ENCODE measurements at regions not wholly inside any gene's neighbourhood (a gene's known extent, or its start where the extent isn't known, plus 50 kb on each side); places are given as distances from the start of the nearest gene placed in this dataset.
"Not testable (repeated sequence)": the region's sequence is repeated elsewhere in the genome, so short reads cannot be mapped to it uniquely, and the experiment has no call there.

DNA sequence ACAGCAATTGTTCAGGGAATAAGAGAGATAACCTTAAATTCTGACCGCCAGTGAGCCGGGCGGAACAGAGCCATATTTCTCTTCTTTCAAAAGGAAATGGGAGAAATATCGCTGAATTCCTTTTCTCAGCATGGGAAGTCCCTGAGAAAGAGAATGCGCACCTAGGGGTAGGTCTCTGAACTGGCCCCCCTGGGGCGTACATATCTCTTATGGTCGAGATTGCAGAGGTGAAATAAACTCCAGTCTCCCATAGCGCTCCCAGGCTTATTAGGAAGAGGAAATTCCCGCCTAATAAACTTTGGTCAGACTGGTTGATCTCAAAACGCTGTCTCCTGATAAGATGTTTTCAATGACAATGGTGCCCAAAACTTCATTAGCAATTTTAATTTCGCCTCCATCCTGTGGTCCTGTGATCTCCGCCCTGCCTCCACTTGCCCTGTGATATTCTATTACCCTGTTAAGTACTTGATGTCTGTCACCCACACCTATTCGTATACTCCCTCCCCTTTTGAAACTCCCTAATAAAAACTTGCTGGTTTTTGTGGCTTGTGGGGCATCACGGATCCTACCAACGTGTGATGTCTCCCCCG lies 195.8 kb upstream of the HMCN1 start:
- DNase-seq, result not testable (repeated sequence)

DNA sequence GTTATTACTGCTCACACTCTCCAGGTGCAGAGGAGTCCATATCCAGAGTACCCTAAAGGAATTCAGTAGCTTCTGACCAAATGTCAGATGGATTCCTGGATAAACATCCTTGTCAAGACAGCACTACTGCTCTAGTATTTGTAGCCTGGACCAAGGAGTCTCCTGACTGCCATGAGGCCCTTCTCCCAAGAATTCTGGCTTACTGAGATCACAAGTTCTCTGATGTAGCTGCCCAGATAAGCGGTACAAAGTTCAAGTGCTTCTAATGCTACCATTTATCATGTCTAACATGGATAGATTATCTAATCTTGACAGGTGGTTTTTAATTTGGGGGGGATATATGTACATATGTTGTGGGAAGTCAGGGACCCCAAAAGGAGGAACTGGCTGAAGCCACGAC lies 196.6 kb upstream of the HMCN1 start:
- no peak for DNase-seq

GRCh38 chr1:185536165-185536920 lies 197.8 kb upstream of the HMCN1 start:
- DNase-seq, result no peak

GRCh38 chr1:185535621-185536020 lies 198.6 kb upstream of the HMCN1 start:
- no peak for DNase-seq

DNA sequence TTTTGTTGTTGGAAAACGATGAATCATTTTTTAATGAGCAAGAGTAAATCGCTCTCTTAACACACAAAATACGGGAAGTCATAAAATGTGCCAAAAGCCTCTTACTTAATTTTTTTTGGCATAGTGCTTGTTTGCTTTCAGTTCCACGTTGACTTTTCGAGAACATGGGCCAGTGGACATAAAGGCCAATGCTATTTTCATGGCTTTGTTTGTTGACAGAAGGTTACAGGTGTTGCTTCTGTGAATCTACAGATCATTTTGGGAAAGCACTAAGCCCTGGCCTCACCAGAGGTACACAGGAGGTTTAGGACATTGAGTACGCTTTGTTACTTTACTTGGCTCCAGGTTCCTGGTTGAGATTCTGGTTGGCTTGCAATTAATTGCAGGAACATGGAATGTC lies 199.4 kb upstream of the HMCN1 start:
- DNase-seq, result no peak

GRCh38 chr1:185533596-185533995 lies 200.6 kb upstream of the HMCN1 start:
- no peak for DNase-seq

DNA sequence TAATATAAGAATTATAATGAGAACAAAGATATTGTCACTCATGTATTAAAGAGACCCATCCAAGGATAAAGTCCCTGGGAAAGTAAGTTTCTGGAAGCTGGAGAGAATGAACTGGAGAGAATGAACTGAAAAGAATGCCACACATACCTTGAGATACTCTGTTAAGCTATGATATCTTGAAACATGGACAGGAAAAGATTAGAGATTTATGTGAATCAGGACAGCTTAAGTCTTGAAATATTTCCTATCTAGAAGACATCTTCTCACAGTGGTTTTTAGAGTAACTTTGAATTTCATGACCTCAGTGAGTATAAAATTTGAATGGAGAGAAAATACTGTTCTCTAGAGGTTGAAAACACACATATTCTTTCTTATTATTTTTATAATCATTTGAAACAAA lies 201.3 kb upstream of the HMCN1 start:
- DNase-seq, result no peak

- DNase-seq, result no peak
These were observed 202.4 kb upstream of the HMCN1 start for GRCh38 chr1:185531838-185532237.

GRCh38 chr1:185530215-185530614 lies 204.0 kb upstream of the HMCN1 start:
- no peak for DNase-seq

DNA sequence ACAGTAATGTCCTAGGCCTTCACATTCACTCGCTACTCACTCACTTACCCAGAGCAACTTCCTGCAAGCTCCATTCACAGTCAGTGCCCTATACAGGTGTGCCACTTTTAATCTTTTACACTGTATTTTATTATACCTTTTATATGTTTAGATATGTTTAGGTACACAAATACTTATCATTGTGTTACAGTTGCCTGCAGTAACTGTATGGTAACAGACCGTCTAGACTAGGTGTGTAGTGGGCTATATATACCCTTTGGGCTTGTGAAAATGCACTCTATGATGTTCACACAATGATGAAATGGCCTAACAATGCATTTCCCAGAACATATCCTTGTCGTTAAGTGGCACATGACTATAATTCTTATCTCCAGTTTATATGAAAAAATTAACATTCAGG lies 204.5 kb upstream of the HMCN1 start:
- DNase-seq, result no peak

DNA sequence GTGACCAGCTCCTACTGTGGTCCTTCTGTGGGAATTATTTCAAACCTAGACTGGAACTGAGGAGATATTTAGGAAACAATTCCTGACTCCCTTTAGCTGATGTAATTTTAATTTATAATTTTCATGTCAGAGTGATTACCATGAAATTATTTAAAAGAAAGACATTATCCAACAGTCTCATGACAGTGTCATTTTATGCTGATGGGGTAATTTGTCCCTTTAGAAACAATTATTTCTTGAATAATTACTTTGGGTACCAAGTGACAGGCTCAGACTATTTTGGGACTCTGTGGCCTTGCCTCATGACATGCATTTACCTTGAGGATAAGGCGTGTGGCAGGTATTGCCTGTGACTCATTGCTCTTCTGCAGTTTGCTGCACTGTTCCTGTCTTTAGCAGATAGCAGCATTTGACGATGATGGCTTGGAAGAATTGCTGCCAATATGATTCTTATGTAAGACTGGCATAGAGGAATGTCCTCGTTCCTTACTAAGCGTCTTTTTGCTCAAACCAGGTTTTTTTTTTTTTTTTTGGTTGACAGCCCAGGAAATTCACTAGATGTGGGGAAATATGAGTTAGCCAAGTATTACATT lies 206.0 kb upstream of the HMCN1 start:
- DNase-seq, result no peak

- no peak for DNase-seq
These were observed 207.6 kb upstream of the HMCN1 start for GRCh38 chr1:185526344-185527307.

GRCh38 chr1:185520188-185520920 lies 203.3 kb upstream of the IVNS1ABP start:
- no peak for DNase-seq

DNA sequence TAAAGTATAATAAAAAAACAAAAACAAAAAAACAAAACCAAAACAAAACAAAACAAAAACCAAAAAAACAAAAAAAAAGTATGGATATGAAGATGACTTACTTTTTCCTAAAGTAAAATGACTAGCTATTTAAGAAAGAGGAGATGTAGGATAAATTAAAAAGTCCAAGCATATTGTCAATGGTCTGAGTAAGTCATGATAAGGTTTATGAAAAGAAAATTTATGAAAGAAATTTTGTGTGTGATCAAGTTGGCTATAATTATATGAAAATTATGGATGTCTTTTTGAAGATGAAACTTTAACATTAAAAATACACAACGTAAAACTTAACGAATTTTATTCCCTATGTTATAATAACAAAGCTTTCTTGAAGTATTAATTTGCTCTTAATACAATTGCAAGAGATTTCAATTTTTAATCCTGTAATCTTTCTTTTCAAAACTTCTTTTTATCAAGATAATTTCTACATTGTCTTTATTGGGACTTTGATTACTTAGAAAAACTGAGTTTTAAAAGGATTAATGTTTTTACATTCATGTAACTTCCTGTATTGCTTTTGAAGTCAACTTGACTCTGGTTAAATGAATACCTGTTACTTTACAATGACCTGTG lies 200.9 kb upstream of the IVNS1ABP start:
- no peak for DNase-seq

GRCh38 chr1:185517301-185517700 lies 200.3 kb upstream of the IVNS1ABP start:
- DNase-seq, result not testable (repeated sequence)

GRCh38 chr1:185515696-185516095 lies 198.7 kb upstream of the IVNS1ABP start:
- no peak for DNase-seq

DNA sequence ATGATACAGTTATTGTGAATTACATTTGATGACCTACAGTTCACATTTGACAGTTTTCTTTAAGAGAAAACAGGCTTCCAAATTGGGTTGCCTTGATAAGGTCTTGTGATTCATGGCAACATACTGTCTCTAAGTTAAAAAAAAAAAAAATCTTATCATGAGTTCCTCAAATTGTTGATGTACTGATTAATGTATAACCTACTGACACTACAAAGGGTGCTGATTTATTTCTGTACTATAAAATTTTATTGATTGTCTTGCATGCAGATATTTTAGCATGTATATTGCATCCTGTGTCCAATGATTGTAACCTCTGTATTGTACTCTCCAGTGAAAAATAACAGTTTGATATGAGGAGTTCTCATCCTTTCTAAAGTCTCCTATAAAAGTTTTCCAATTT lies 197.3 kb upstream of the IVNS1ABP start:
- no peak for DNase-seq

GRCh38 chr1:185512442-185512841 lies 195.4 kb upstream of the IVNS1ABP start:
- DNase-seq, result no peak

GRCh38 chr1:185501099-185501498 lies 184.1 kb upstream of the IVNS1ABP start:
- DNase-seq, result no peak

DNA sequence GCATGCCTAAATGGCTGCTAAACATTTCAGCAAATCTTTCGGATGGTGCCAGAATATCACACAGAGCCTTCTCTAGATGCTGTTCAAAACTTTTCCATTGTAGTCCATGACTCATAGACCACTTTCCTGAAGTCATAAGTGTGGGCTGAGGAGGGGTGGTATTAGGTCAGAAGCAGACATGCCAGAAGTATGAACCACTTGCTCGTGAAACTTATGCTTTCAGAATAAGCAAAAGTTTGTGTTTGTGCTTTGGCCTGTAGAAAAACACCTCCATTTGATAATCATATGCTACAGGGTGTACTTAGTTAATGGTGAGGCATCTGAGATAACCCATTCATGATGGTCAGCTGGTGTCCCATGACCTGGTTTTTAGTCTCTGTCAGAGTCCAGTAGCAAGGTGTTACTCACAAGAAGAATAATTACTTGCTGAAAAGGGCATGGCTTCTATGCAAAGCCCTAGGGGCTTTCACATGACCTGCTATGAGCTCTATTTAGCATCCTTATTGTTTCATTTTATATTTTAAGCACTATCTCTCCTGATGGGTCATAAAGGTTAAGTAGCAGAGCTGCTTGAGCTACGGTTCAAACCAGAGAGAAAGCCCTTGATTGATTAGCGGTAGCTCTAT lies 183.1 kb upstream of the IVNS1ABP start:
- DNase-seq, result no peak

DNA sequence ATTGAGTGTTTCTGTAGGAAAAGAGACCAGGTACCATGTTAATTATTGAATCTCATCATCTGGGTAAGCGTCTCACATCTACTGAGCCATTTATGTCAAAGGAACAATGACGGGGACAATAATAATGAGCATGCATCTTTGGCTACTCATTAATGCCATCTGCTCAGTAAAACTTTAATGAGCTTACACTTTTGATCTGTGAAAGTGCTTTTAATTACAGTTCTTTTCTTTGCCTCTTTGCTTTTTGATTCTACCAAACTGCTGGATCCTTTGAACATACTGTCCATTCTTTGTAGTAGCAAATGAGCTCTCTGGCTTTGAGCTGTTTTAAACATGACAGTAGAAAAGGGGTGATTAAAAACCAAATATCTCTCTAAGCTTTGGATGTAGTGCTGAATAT lies 181.2 kb upstream of the IVNS1ABP start:
- DNase-seq, result no peak

DNA sequence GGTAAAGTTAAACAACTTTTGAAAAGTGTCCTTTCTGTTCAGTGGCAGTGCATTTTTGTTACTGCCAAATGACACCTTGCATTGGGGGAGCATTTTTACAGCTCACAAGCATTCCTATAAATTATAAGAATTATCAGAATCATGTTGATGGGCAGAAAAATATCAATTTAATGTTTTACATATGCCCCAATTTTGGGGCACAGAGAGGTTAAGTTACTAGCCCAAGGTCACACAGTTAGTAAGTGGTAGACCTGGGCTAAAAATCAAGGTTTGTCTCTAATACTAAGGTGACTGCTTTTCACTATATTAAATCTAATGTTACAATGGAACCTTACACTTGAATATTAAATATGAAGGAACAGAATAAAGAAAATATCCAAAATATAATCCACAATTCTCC lies 180.1 kb upstream of the IVNS1ABP start:
- no peak for DNase-seq

Data from stimulated activated CD8-positive, alpha-beta memory T cell treated with anti-CD3 and anti-CD28 coated beads, Interleukin-4, amount 100 ng/mL, for 48 hours (primary cell).